ENCODE measurements at regions not wholly inside any gene's neighbourhood (a gene's known extent, or its start where the extent isn't known, plus 50 kb on each side); places are given as distances from the start of the nearest gene placed in this dataset.
"Not testable (repeated sequence)": the region's sequence is repeated elsewhere in the genome, so short reads cannot be mapped to it uniquely, and the experiment has no call there.

DNA sequence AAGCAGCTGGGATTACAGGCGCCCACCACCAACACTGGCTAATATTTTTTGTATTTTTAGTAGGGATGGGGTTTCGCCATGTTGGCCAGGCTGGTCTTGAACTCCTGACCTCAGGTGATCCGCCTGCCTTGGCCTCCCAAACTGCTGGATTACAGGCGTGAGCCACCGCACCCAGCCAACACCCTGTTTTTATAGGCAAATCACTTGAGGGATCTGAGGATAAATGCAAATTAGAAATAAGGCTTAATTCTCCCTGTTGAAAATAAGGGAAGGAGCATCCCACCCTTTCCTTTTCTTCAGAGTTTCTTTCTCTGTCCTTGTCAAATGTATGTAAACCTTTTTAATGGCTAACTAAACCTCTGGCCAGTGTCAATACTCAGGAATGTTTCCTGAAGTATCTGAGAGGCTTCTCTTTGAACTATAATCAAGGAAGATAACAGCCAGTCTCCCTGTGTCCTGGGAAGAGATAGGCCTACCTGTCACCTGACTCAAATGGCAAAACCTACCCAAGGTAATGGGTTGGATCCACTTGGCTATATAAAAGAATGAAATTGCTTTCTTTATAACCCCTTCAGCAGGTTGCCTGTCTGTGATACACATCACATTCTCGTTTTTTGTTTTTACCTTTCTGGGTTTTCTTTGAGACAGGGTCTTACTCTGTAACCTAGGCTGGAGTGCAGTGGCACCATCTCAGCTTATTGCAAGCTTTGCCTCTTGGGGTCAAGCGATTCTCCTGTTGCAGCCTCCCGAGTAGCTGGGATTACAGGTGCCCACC lies 64.5 kb upstream of the TNFAIP3 start:
- DNase-seq (ENCODE audit: low read depth, low spot score): no peak

DNA sequence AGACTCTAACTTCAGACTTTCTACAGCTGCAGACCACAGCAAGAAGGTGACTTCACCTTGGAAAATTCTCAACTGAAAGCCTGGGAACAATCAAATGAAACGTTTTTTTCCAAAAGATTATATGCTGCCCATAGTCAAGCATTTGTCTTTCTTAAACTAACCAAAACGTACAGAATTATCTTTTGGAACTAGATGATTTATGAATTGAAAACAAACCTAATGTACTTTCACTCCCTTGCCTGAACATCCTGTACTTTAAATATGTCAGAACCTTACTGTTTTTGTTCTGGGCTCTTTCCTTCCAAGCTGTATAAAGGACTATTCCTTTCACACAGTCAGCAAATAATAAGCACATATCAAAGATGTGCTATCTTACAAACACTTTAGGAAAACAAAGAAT lies 62.4 kb upstream of the TNFAIP3 start:
- no peak for DNase-seq (ENCODE audit: low read depth, low spot score)

DNA sequence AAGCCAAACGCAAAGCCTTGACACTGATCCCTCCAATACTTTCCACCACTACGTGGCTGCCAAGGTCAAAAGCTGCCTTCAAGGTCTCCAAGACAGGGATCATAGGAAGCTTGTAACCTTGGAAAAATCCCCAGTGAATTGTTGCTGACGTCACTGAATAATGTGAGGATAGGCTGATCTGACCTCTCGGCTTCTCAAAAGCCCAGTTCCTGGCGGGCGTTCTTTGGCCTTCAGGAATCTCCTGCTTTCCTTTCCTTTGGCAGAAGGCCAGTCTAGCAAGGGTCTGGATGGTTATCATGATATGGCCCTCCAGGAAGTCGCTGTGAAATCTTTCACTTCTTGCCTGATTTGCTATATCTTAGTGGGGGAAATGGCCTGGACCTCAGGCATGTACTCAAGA lies 61.4 kb upstream of the TNFAIP3 start:
- DNase-seq (ENCODE audit: low read depth, low spot score): no peak

DNA sequence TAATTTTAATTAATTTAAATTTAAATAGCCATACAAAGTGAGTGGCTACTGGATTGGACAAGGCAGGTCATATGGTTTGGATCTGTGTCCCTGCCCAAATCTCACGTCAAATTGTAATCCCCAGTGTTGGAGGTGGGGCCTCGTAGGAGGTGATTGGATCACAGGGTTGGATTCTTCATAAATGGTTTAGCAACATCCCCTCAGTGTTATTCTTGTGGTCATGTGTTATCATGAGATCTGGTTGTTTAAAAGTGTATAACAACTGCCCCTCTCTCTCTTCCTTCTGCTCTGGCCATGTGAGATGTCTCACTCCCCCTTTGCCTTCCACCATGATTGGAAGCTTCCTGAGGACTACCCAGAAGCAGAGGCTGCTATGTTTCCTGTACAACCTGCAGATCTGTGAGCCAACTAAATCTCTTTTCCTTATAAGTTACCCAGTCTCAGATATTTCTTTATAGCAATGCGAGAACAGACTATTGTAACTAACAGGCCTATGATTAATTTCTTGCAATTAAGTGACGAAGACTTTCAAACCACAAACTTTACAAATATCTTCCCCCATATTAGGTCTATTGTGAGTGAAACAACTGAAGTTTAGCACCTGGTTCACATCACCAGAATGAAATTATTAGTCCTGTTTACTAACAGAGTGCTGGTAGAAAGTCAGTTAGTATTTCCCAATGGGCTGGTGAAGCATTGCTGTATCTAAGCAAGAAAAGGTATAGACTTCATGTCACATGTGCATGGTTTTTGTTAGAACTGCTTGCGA lies 60.0 kb upstream of the TNFAIP3 start:
- no peak for DNase-seq (ENCODE audit: low read depth, low spot score)

DNA sequence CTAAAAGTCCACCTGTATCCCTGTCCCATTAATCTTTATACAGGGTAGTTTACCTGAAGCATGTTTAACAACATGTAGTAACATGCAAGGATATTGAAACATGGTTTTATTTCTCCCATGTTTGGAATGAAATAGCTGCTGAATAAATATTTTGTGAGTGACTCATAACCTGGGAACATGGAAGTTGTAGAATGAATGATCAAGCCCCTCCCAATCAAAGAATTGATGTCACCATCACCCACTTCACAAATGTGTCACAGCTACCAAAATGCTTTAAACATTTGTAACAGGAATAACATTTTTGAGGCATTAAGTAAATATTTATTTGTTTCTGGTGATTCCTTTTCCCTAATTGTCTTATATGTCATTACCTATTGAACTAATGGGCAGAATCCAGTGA lies 58.9 kb upstream of the TNFAIP3 start:
- DNase-seq (ENCODE audit: low read depth, low spot score): no peak

DNA sequence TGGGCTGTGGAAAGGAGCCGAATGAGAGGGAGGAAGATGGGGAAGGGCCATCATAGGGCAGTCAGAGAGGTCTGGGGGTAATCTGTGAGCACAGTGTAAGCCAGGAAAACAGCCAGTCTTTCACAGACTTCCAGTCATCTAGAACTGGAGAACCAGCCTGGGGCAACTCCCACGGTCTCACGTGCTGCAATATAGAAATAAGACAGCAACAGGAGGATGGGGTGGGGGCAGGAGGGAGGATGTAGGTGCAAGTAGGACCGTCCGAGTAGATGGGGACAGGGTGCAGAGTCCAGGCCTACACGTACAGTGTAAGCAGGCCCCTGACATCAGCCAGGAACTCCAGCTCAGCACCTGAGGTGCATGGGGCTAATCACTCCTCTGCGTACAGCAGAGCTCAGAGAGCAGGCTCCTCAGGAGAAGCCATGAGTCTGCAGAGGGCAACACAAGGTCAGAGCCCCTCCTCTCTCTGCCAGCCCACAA lies 58.2 kb upstream of the TNFAIP3 start:
- DNase-seq (ENCODE audit: low read depth, low spot score): no peak

DNA sequence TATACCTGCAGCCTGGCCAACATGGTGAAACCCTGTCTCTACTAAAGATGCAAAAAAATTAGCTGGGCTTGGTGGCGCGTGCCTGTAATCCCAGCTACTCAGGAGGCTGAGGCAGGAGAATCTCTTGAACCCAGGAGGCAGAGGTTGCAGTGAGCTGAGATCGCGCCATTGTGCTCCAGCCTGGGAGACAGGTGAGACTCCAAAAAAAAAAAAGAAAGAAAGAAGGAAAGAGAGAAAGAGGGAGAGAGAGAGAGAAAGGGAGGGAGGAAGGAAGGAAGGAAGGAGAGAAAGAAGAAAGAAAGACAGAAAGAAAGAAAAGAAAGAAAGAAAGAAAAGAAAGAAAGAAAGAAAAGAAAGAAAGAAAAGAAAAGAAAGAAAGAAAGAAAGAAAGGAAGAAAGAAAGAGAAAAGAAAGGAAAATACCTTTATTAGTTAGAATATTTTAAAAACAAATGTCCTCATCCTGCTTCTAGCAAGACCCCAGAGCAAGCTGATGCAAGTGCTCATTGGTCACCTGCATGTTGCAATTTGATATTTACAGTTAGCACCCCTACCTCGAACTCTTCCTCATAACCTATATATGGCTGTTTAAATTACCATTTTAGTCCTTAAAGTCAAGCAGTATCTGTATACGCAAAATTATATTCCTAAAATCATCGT lies 57.0 kb upstream of the TNFAIP3 start:
- DNase-seq (ENCODE audit: low read depth, low spot score): not testable (repeated sequence)

DNA sequence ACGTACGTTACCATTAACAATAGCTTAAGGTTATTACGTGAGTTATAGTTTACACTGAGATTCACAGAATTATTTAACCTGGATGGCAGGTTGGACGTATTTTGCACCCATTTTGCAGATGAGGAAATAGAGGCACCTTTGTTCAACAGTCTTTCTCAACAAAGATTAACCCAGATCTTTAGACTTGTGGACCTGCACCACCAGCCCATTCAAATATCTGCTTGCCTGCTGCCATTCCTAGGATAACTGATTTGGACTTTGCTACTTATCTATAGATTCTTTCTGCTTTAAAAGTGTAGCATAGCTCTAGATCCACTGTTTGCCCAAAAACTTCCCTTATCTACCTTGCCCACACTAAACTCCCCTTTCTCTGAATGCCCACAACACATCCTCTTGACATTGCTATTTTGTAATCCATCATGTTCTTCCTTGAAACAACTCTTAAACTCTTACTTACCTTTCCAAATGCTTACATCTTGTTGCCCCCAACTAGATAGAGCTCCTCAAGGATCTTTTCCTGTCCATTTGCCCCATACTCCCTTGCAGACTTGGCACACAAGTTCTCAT lies 56.4 kb upstream of the TNFAIP3 start:
- DNase-seq (ENCODE audit: low read depth, low spot score): no peak

- peak; percentile 68 for DNase-seq (ENCODE audit: low read depth, low spot score)
Observed at GRCh38 chr6:137811121-137811915, 55.7 kb upstream of the TNFAIP3 start.

DNA sequence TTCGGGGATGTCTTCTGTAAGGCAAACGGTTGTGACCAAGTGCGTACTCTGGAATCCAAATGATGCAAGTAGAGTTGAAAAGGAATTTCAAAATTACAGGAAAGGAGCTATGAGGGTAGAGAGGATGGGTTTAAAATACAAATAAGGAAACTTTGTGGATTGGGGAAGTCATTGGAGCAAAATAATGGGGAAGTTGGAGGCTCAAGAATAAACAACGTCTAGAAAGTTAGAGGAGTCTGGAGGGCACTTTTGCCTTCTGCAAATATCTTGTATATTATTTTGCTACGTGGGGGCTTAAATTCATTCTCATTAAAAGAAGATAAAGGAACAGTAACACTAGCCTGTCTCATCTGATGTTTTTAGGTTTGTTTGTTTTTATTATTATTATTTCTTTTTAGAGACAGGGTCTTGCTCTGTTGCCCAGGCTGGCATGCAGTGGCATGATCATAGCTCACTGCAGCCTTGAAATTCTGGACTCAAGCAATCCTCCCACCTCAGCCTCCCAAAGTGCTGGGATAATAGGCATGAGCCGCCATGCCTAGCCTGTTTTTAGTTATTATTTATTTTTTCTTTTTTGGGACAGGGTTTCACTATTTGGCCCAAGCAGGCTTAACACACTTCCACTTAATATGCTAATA lies 55.0 kb upstream of the TNFAIP3 start:
- DNase-seq (ENCODE audit: low read depth, low spot score): no peak

DNA sequence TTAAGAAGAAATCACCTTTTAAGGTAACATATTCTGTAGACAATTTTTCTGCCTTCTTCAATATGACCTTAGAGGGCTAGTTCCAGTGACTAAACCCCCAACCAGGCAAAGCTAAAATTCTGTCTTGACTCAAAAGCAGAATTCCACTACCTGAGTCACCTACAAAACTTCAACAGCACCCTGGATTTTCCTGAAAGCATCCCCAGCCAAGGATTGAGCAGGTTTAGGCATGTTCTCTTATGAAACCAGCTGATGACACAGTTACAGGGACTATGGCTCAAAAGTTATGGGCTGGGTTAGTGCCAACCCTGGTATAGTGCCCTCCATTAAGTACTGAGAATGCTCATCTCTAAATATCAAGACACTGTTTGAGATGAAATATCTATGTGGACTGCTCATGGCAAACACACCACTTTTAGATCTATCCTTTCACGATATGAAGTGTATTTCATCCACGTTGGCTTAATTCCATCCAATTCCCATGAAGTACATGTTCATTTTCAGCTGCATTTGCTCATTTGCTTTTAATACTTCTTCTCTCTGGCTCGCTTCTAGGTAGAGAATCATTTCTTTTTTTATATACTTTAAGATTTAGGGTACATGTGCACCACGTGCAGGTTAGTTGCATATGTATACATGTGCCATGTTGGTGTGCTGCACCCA lies 53.6 kb upstream of the TNFAIP3 start:
- DNase-seq (ENCODE audit: low read depth, low spot score): no peak

GRCh38 chr6:137814030-137814429 lies 53.0 kb upstream of the TNFAIP3 start:
- not testable (repeated sequence) for DNase-seq (ENCODE audit: low read depth, low spot score)

DNA sequence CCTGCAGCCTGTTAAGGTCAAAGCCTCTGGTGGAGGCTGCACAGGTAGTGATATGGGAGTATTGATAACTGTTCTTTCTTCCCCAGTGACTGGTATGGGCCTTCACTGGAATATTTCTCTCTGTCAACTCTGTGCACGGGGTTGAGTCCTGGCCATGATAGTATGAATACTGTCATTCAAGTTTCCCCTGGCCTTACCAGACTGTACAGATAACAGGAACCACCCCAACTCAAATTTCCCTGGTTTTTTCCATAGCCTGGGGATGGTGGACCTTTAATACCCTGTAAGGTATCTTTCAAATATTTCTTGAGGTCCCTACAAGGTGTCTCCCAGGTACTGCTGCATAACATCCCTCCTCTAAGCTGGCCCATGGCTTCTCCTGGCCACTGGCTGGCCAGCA lies 51.4 kb upstream of the TNFAIP3 start:
- DNase-seq (ENCODE audit: low read depth, low spot score): no peak

DNA sequence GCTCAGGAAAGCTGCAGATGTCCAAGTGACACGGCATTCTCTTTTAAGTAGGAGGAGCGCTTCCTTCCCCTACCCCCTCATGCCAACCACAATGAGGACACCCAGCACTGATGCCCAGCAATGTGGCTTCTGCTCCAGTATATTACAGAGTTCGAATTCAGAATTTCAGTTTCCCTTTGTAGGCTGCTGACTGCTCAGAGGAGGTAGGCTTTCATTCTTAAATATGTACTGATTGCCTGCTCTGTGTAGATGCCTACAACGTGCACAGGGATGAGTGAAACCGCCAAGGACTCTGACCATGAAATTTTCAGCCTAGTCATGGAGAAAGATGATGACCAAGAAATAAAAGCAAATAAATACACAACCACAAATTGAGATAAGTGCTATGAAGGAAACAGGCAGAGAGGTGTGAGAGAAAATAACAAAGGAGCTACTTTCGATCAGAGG lies 50.9 kb upstream of the TNFAIP3 start:
- DNase-seq (ENCODE audit: low read depth, low spot score): no peak

GRCh38 chr6:137816688-137817618 lies 50.1 kb upstream of the TNFAIP3 start:
- DNase-seq (ENCODE audit: low read depth, low spot score): no peak
